Breast epithelium (tissue), 4 donors: ENCODE measurements at regions not wholly inside any gene's neighbourhood (a gene's known extent, or its start where the extent isn't known, plus 50 kb on each side); places are given as distances from the start of the nearest gene placed in this dataset.

Experiments
- DNase-seq, 2 donors: peaks; one replicate each; pipeline ENCODE4 v3.0.0-alpha.2; 2019; ENCODE audit warnings: low spot score in 2 of 2
- H3K27ac ChIP-seq, 2 donors: fragments of 200-600 bp; sonication (generic) in 1 of 2; one replicate each; pipeline ENCODE4 v1.5.1; 2016 to 2019; ENCODE audit warnings: mild to moderate bottlenecking in 1 of 2
- H3K27me3 ChIP-seq, 2 donors: fragments of 200-600 bp; sonication (generic) in 1 of 2; one replicate each; pipeline versions ENCODE4 v1.5.1 to v1.6.0; 2017 to 2019; ENCODE audit warnings: control low read depth in 1 of 2, mild to moderate bottlenecking in 1 of 2
- H3K36me3 ChIP-seq: fragments of 200-600 bp; one replicate; pipeline ENCODE4 v1.5.1; 2019
- H3K4me1 ChIP-seq, 2 donors: fragments of 200-600 bp; sonication (generic); one replicate each; pipeline ENCODE4 v1.5.1; 2016 to 2019; ENCODE audit warnings: control low read depth in 1 of 2
- H3K4me3 ChIP-seq, 3 donors: fragments of 200-600 bp; sonication (generic); 1 replicate in 2 of 3; 2 replicates in 1 of 3; pipeline ENCODE4 v1.5.1; 2016 to 2019; ENCODE audit warnings: mild to moderate bottlenecking in 3 of 3, moderate library complexity in 2 of 3
- H3K9me3 ChIP-seq, 2 donors: fragments of 200-600 bp; sonication (generic) in 1 of 2; one replicate each; pipeline ENCODE4 v1.5.1; 2016 to 2019; ENCODE audit warnings: control low read depth in 1 of 2
- POLR2A ChIP-seq: fragments of 450-650 bp; IDR thresholded peaks from one replicate; pipeline ENCODE4 v1.6.1; 2016; ENCODE audit warnings: antibody characterized with exemption, mild to moderate bottlenecking, moderate library complexity
- POLR2AphosphoS5 ChIP-seq, 3 donors: sonication (generic); formaldehyde crosslinking; IDR thresholded peaks; one replicate each; pipeline ENCODE4 v1.6.1; 2017; ENCODE audit warnings: antibody characterized with exemption in 3 of 3
- intact Hi-C: fragments of 100-400 bp; cut with DNase I; formaldehyde crosslinking; loops from one replicate; pipeline ENCODE4 v1.15.1; 2023; ENCODE audit warnings: low total_unique reads
- TF ChIP-seq, protein P1 (sequence below), 3 donors: fragments of 450-650 bp; IDR thresholded peaks; one replicate each; pipeline ENCODE4 v1.5.1; 2016 to 2017; ENCODE audit warnings: antibody characterized with exemption in 3 of 3, mild to moderate bottlenecking in 3 of 3, moderate library complexity in 3 of 3

DNA sequence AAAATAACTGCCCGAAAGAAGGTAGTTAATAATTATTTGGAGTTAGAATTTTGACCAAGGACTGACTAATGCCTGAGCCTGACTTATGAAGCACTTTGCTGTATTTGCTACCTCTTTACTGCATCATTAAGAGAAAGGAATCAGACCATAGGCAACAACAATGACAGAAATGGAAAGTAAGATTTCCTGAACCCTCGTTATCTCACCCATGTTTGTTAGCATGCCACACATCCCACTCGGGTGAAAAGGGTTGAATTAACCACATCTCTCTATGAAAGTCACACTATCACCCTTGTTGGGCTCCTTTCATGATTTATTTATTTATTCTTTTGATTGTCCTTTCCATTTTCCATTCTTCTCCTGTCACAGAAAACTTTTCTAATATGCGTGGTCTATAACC is 59.6 kb downstream of the OLIG3 start:
- no peaks in the 10 kb centered on the region for H3K4me1 ChIP-seq
- no peak overlapping the region for H3K4me3 ChIP-seq
- no peak for DNase-seq
- peaks cover 3 to 4% of the 10 kb centered on the region in 2 donors for H3K9me3 ChIP-seq
- no peak overlapping the region for H3K27ac ChIP-seq
- intact Hi-C loops, result no loop called here
- TF ChIP-seq POLR2AphosphoS5 (IDR thresholded peaks at IDR 0.05) (no peak), POLR2A (no peak)
- TF ChIP-seq, protein P1, sequence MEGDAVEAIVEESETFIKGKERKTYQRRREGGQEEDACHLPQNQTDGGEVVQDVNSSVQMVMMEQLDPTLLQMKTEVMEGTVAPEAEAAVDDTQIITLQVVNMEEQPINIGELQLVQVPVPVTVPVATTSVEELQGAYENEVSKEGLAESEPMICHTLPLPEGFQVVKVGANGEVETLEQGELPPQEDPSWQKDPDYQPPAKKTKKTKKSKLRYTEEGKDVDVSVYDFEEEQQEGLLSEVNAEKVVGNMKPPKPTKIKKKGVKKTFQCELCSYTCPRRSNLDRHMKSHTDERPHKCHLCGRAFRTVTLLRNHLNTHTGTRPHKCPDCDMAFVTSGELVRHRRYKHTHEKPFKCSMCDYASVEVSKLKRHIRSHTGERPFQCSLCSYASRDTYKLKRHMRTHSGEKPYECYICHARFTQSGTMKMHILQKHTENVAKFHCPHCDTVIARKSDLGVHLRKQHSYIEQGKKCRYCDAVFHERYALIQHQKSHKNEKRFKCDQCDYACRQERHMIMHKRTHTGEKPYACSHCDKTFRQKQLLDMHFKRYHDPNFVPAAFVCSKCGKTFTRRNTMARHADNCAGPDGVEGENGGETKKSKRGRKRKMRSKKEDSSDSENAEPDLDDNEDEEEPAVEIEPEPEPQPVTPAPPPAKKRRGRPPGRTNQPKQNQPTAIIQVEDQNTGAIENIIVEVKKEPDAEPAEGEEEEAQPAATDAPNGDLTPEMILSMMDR (IDR thresholded peaks at IDR 0.05), result no peak
- H3K36me3 ChIP-seq, result no peaks in the 10 kb centered on the region
- no peaks in the 10 kb centered on the region for H3K27me3 ChIP-seq

- intact Hi-C loops, result no loop called here
These were observed 62.1 kb downstream of the OLIG3 start for GRCh38 chr6:137432054-137432611.

DNA sequence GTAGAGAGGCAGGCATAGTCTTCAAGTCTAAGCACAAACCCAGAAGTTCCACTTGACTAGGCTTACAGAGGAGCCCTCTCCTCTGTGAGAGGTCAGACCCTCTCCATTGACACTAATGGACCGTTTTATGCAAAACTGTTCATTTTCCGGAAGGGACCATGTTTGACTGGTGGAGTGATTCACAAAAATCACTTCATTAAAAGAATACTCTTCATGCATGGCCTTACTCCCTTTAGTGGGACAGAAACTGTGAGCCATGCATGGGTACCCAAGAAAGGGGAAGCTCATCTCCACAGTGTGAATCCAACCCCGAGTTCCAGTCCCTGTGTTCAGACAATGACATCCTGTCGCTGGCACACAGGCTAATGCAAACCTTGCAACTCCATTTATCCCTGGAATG is 63.2 kb downstream of the OLIG3 start:
- intact Hi-C loops, result no loop called here
- TF ChIP-seq POLR2AphosphoS5 (IDR thresholded peaks at IDR 0.05) (no peak), POLR2A (no peak)
- TF ChIP-seq, protein P1 (IDR thresholded peaks at IDR 0.05), result no peak

More at GRCh38 chr6:137432054-137432611, 62.1 kb downstream of the OLIG3 start:
- Histone ChIP-seq H3K36me3 (no peaks in the 10 kb centered on the region), H3K9me3 (no peaks in the 10 kb centered on the region), H3K27me3 (no peaks in the 10 kb centered on the region), H3K4me3 (no peak overlapping the region), H3K4me1 (no peaks in the 10 kb centered on the region), H3K27ac (no peak overlapping the region)
- no peak for TF ChIP-seq POLR2AphosphoS5 (IDR thresholded peaks at IDR 0.05)
- TF ChIP-seq, protein P1 (IDR thresholded peaks at IDR 0.05), result no peak
- no peak for TF ChIP-seq POLR2A
- DNase-seq, result no peak

DNA sequence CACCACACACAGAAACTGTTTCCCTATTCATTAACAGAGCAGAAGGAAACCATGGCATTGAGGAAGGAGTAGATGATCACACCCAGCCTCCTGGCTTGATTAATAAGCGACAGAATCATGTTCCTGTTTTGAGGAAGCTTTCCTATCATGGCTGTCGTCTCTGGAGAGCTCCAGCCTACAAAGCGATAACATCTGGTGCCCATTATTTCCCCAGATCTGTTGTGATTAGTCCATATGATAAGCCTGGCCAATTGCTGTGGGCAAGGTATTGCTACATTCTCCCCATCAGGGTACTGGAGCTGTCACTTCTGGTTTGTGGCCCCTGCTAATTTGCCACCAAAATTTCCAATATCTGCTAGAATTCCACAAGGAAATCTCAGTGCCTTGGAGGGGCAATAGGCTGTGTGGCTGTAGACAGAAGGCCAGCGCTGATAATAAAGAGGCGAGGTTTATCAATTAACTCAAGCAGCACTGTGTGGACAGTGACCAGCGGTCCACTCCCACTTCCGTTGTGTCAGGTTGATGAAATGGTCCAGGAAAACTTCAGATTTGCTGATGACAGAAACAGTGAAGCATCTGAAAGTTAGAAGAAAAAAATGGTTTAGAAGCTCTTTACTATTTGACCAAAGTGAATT is 66.4 kb downstream of the OLIG3 start:
- H3K9me3 ChIP-seq, result no peaks in the 10 kb centered on the region
- H3K27me3 ChIP-seq, result no peaks in the 10 kb centered on the region
- intact Hi-C loops, result no loop called here
- TF ChIP-seq POLR2AphosphoS5 (IDR thresholded peaks at IDR 0.05), result no peak
- TF ChIP-seq, protein P1 (IDR thresholded peaks at IDR 0.05), result no peak
- no peak for TF ChIP-seq POLR2A
- no peak overlapping the region for H3K4me3 ChIP-seq
- no peaks in the 10 kb centered on the region for H3K36me3 ChIP-seq
- no peak overlapping the region for H3K27ac ChIP-seq
- DNase-seq, result no peak
- H3K4me1 ChIP-seq, result no peaks in the 10 kb centered on the region

More for the DNA sequence above, 63.2 kb downstream of the OLIG3 start:
- Histone ChIP-seq H3K27me3 (no peaks in the 10 kb centered on the region), H3K27ac (no peak overlapping the region), H3K4me1 (no peaks in the 10 kb centered on the region), H3K4me3 (no peak overlapping the region), H3K9me3 (no peaks in the 10 kb centered on the region), H3K36me3 (no peaks in the 10 kb centered on the region)
- no peak for DNase-seq

- H3K36me3 ChIP-seq, result no peaks in the 10 kb centered on the region
- intact Hi-C loops, result no loop called here
- TF ChIP-seq, protein P1 (IDR thresholded peaks at IDR 0.05), result no peak
- TF ChIP-seq POLR2AphosphoS5 (IDR thresholded peaks at IDR 0.05) (no peak), POLR2A (no peak)
- H3K4me3 ChIP-seq, result no peak overlapping the region
- no peaks in the 10 kb centered on the region for H3K9me3 ChIP-seq
- H3K27me3 ChIP-seq, result no peaks in the 10 kb centered on the region
- no peak overlapping the region for H3K27ac ChIP-seq
- no peaks in the 10 kb centered on the region for H3K4me1 ChIP-seq
- no peak for DNase-seq
These were observed 68.0 kb downstream of the OLIG3 start for GRCh38 chr6:137426007-137426689.
